ENCODE measurements at regions not wholly inside any gene's neighbourhood (a gene's known extent, or its start where the extent isn't known, plus 50 kb on each side); places are given as distances from the start of the nearest gene placed in this dataset.

DNA sequence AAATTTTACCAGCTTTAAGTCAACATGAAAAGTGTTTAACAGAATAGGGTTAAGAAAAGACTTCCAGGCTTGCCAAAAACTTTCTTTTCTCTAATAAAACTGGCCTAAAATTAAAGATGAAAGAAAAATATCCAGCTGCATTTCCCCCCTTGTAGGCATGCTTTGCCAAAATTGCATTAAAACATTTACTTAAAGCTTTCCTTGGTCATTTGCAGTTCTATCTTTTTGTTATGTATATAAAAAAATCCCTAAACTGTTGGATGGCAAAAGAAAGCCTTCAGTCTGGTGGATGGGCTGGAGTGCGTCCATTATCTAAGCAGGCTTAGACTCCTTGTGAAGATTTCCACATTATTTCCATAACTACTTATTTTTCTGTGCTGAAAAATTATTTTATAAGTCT lies 105.4 kb upstream of the DSEL start:
- TF ChIP-seq, protein P1, sequence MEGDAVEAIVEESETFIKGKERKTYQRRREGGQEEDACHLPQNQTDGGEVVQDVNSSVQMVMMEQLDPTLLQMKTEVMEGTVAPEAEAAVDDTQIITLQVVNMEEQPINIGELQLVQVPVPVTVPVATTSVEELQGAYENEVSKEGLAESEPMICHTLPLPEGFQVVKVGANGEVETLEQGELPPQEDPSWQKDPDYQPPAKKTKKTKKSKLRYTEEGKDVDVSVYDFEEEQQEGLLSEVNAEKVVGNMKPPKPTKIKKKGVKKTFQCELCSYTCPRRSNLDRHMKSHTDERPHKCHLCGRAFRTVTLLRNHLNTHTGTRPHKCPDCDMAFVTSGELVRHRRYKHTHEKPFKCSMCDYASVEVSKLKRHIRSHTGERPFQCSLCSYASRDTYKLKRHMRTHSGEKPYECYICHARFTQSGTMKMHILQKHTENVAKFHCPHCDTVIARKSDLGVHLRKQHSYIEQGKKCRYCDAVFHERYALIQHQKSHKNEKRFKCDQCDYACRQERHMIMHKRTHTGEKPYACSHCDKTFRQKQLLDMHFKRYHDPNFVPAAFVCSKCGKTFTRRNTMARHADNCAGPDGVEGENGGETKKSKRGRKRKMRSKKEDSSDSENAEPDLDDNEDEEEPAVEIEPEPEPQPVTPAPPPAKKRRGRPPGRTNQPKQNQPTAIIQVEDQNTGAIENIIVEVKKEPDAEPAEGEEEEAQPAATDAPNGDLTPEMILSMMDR (conservative IDR thresholded peaks at IDR 0.05; ENCODE audit: low read length), result no peak
- TF ChIP-seq EZH2phosphoT487 (IDR thresholded peaks at IDR 0.05; ENCODE audit: borderline replicate concordance), result no peak
